Transverse colon (tissue), 4 donors: ENCODE measurements at regions not wholly inside any gene's neighbourhood (a gene's known extent, or its start where the extent isn't known, plus 50 kb on each side); places are given as distances from the start of the nearest gene placed in this dataset.

Experiments
- DNase-seq: peaks from one replicate; pipeline ENCODE4 v3.0.0-alpha.2; 2019
- H3K27ac ChIP-seq, 4 donors: fragments of 200-600 bp; sonication (generic); 2 replicates each; pipeline ENCODE4 v1.5.1; 2016 to 2018; ENCODE audit warnings: inconsistent platforms in 4 of 4
- H3K27me3 ChIP-seq: fragments of 200-600 bp; sonication (generic); 2 replicates; pipeline ENCODE4 v1.5.1; 2017; ENCODE audit warnings: inconsistent platforms
- H3K36me3 ChIP-seq, 4 donors: fragments of 200-600 bp; sonication (generic); 2 replicates each; pipeline ENCODE4 v1.5.1; 2017 to 2019; ENCODE audit warnings: inconsistent platforms in 4 of 4
- H3K4me1 ChIP-seq, 4 donors: fragments of 200-600 bp; sonication (generic); 2 replicates each; pipeline ENCODE4 v1.5.1; 2017 to 2020; ENCODE audit warnings: inconsistent platforms in 4 of 4
- H3K4me3 ChIP-seq, 4 donors: fragments of 200-600 bp; sonication (generic); 1 replicate in 1 of 4; 2 replicates in 3 of 4; pipeline versions ENCODE4 v1.5.1 to v1.6.1; 2017 to 2019; ENCODE audit warnings: inconsistent platforms in 4 of 4
- H3K9me3 ChIP-seq, 2 donors: fragments of 200-600 bp; sonication (generic); 2 replicates each; pipeline ENCODE4 v1.5.1; 2017 to 2019; ENCODE audit warnings: inconsistent platforms in 2 of 2
- EP300 ChIP-seq: sonication (generic); formaldehyde crosslinking; IDR thresholded peaks from one replicate; pipeline ENCODE4 v1.6.1; 2017; ENCODE audit warnings: antibody characterized with exemption, low read depth
- POLR2A ChIP-seq: fragments of 450-650 bp; IDR thresholded peaks from one replicate; pipeline ENCODE4 v1.6.1; 2016; ENCODE audit warnings: antibody characterized with exemption, mild to moderate bottlenecking, moderate library complexity
- POLR2AphosphoS5 ChIP-seq, 3 donors: sonication (generic); formaldehyde crosslinking; IDR thresholded peaks; one replicate each; pipeline ENCODE4 v1.6.1; 2016; ENCODE audit warnings: antibody characterized with exemption in 3 of 3
- whole genome bisulfite sequencing, 2 donors: methylation state at CpG; one replicate each; pipeline ENCODE4 v1.1.5; 2018; ENCODE audit warnings: low coverage in 1 of 2; 5-methylcytosine and 5-hydroxymethylcytosine counted together
- in situ Hi-C, 4 donors: fragments of 200-750 bp; cut with MboI; loops; one replicate each; pipeline versions ENCODE4 v1.15.0 to v1.15.1; 2017; ENCODE audit warnings: low sequenced_read_pairs in 3 of 4, low pct_ligation_motif_present in 1 of 4, low pct_unique_long_range_greater_than_20kb in 1 of 4
- intact Hi-C: fragments of 100-400 bp; cut with DNase I; formaldehyde crosslinking; loops from one replicate; pipeline ENCODE4 v1.15.1; 2023; ENCODE audit warnings: low total_unique reads
- TF ChIP-seq, protein P1 (sequence below), 5 experiments: fragments of 200-600 bp in 3 of 5; fragments of 450-650 bp in 2 of 5; sonication (generic) in 3 of 5; IDR thresholded peaks; 1 replicate in 2 of 5; 2 replicates in 3 of 5; pipeline ENCODE4 v1.5.1; 2016 to 2017; ENCODE audit warnings: antibody characterized with exemption in 5 of 5, inconsistent platforms in 3 of 5, mild to moderate bottlenecking in 2 of 5, moderate library complexity in 1 of 5

DNA sequence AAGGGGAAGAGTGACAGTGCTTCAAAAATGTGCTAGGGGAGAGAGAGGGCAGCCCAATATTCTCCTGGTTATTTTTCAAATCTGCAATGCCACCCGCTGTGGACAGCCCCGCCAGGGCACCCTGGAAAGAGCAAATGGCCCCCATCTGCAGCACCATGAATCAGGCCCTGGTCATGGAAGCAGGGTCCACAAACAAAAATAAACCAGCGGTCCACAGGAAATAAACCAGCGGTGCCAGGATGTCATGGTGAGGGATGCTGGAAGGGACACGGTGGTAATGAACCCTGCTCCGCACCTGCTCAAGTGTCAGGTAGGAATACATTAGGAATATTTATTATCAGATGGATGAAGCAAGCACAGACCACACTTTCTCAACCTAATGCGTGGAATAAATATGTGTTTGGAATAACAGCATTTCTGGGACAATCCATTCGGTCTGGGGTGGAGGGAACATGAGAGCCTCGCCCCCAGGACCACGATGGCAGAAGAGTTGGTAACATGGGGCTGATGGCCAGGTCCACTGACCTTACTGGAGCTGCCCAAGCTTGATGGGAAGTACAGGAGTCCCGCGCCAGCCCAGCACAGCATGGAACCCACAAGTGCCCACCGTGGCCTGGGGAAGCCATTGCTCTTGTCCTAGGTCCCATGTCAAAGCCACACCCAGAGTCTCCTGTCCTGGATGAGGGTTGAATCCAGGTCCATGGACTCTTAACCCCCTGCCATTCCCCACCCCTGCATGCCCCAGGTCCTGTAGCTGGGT, 181.7 kb downstream of the BRD1 start:
- no peaks in the 10 kb centered on the region for H3K27me3 ChIP-seq

GRCh38 chr22:49645257-49645656, 182.4 kb downstream of the BRD1 start:
- in situ Hi-C loops (no loop called here), intact Hi-C loops (no loop called here)
- no peaks in the 10 kb centered on the region for H3K4me1 ChIP-seq
- H3K4me3 ChIP-seq, result no peak overlapping the region
- DNase-seq, result no peak
- 92 to 94% methylated on average over 2 to 3 of the region's 3 CpGs for WGBS, 2 donors
- H3K27me3 ChIP-seq, result no peaks in the 10 kb centered on the region
- no peaks in the 10 kb centered on the region for H3K9me3 ChIP-seq
- TF ChIP-seq, protein P1, sequence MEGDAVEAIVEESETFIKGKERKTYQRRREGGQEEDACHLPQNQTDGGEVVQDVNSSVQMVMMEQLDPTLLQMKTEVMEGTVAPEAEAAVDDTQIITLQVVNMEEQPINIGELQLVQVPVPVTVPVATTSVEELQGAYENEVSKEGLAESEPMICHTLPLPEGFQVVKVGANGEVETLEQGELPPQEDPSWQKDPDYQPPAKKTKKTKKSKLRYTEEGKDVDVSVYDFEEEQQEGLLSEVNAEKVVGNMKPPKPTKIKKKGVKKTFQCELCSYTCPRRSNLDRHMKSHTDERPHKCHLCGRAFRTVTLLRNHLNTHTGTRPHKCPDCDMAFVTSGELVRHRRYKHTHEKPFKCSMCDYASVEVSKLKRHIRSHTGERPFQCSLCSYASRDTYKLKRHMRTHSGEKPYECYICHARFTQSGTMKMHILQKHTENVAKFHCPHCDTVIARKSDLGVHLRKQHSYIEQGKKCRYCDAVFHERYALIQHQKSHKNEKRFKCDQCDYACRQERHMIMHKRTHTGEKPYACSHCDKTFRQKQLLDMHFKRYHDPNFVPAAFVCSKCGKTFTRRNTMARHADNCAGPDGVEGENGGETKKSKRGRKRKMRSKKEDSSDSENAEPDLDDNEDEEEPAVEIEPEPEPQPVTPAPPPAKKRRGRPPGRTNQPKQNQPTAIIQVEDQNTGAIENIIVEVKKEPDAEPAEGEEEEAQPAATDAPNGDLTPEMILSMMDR (IDR thresholded peaks at IDR 0.05), result no peak
- TF ChIP-seq POLR2AphosphoS5 (IDR thresholded peaks at IDR 0.05) (no peak), EP300 (no peak), POLR2A (no peak)
- H3K36me3 ChIP-seq, result no peaks in the 10 kb centered on the region
- no peak overlapping the region for H3K27ac ChIP-seq

More for the DNA sequence above, 181.7 kb downstream of the BRD1 start:
- in situ Hi-C loops, result no loop called here
- DNase-seq, result no peak
- no peaks in the 10 kb centered on the region for H3K4me1 ChIP-seq
- no peaks in the 10 kb centered on the region for H3K36me3 ChIP-seq
- H3K27ac ChIP-seq, result no peak overlapping the region
- no peak for TF ChIP-seq POLR2AphosphoS5 (IDR thresholded peaks at IDR 0.05)
- H3K4me3 ChIP-seq, result no peak overlapping the region
- H3K9me3 ChIP-seq, result no peaks in the 10 kb centered on the region
- WGBS, 2 donors, result 90% methylated on average over 13 of the region's 13 CpGs; no CpG with 5 or more reads in 1 of the 2 donors
- intact Hi-C loops, result no loop called here

- Histone ChIP-seq H3K27me3 (no peaks in the 10 kb centered on the region), H3K9me3 (no peaks in the 10 kb centered on the region), H3K4me1 (no peaks in the 10 kb centered on the region), H3K36me3 (no peaks in the 10 kb centered on the region), H3K27ac (no peak overlapping the region), H3K4me3 (no peak overlapping the region)
- in situ Hi-C loops (no loop called here), intact Hi-C loops (no loop called here)
- DNase-seq, result no peak
- WGBS, 2 donors, result 93% methylated on average over 6 of the region's 6 CpGs; no CpG with 5 or more reads in 1 of the 2 donors
- TF ChIP-seq, protein P1 (IDR thresholded peaks at IDR 0.05), result no peak
- TF ChIP-seq POLR2AphosphoS5 (IDR thresholded peaks at IDR 0.05) (no peak), EP300 (no peak), POLR2A (no peak)
Observed at GRCh38 chr22:49643998-49644397, 183.7 kb downstream of the BRD1 start.

- WGBS, 2 donors, result 88% methylated on average over 14 of the region's 16 CpGs; no CpG with 5 or more reads in 1 of the 2 donors
- in situ Hi-C loops (no loop called here), intact Hi-C loops (no loop called here)
- Histone ChIP-seq H3K36me3 (no peaks in the 10 kb centered on the region), H3K27me3 (no peaks in the 10 kb centered on the region), H3K9me3 (no peaks in the 10 kb centered on the region), H3K4me1 (no peaks in the 10 kb centered on the region), H3K4me3 (no peak overlapping the region), H3K27ac (no peak overlapping the region)
- TF ChIP-seq POLR2AphosphoS5 (IDR thresholded peaks at IDR 0.05) (no peak), EP300 (no peak), POLR2A (no peak)
- TF ChIP-seq, protein P1 (IDR thresholded peaks at IDR 0.05), result no peak
- DNase-seq, result no peak
Observed at GRCh38 chr22:49643466-49643865, 184.2 kb downstream of the BRD1 start.
